Liver (tissue), 8 donors: ENCODE measurements at regions not wholly inside any gene's neighbourhood (a gene's known extent, or its start where the extent isn't known, plus 50 kb on each side); places are given as distances from the start of the nearest gene placed in this dataset.

ENCODE experiments used
- DNase-seq: peaks from one replicate; pipeline ENCODE4 v3.0.0-alpha.2; 2017; ENCODE audit warnings: low spot score
- H3K27ac ChIP-seq, 2 donors: one replicate each; pipeline ENCODE4 v1.7.0; 2013; ENCODE audit warnings: inconsistent platforms in 2 of 2, low read length in 2 of 2, control low read depth in 1 of 2, low read depth in 1 of 2, mild to moderate bottlenecking in 1 of 2
- H3K27me3 ChIP-seq, 4 donors: one replicate each; pipeline versions ENCODE4 v1.6.1 to v1.7.0; 2013; ENCODE audit warnings: low read length in 3 of 4, inconsistent platforms in 1 of 4, mild to moderate bottlenecking in 1 of 4, moderate library complexity in 1 of 4; ENCODE audit not compliant: control insufficient read depth in 4 of 4, insufficient read depth in 4 of 4
- H3K36me3 ChIP-seq, 4 donors: one replicate each; pipeline versions ENCODE4 v1.6.1 to v1.7.0; 2013; ENCODE audit warnings: low read length in 3 of 4, mild to moderate bottlenecking in 3 of 4, low read depth in 1 of 4, moderate library complexity in 1 of 4; ENCODE audit not compliant: control insufficient read depth in 4 of 4, insufficient read depth in 3 of 4
- H3K4me1 ChIP-seq, 4 donors: one replicate each; pipeline versions ENCODE4 v1.6.1 to v1.7.0; 2013; ENCODE audit warnings: low read length in 3 of 4, mild to moderate bottlenecking in 3 of 4, moderate library complexity in 1 of 4; ENCODE audit not compliant: control insufficient read depth in 4 of 4, insufficient read depth in 4 of 4
- H3K4me3 ChIP-seq, 3 donors: one replicate each; pipeline versions ENCODE4 v1.6.1 to v1.7.0; 2013; ENCODE audit warnings: low read length in 3 of 3, control low read depth in 1 of 3, low read depth in 1 of 3, mild to moderate bottlenecking in 1 of 3
- H3K9ac ChIP-seq, 2 donors: one replicate each; pipeline ENCODE4 v1.7.0; 2013; ENCODE audit warnings: low read length in 2 of 2, mild to moderate bottlenecking in 2 of 2, moderate library complexity in 2 of 2, control low read depth in 1 of 2, low read depth in 1 of 2
- H3K9me3 ChIP-seq, 4 donors: one replicate each; pipeline versions ENCODE4 v1.6.1 to v1.7.0; 2013; ENCODE audit warnings: low read length in 3 of 4; ENCODE audit not compliant: control insufficient read depth in 4 of 4
- CTCF ChIP-seq: fragments of 150-350 bp; IDR thresholded peaks from 2 replicates; pipeline ENCODE4 v1.5.1; 2017; ENCODE audit warnings: improper control_type of control experiment, low read depth, low read length; ENCODE audit not compliant: missing input control
- FOXA2 ChIP-seq: IDR thresholded peaks from 2 replicates; pipeline ENCODE4 v1.6.1; 2016; ENCODE audit warnings: antibody characterized with exemption
- GABPA ChIP-seq, 2 donors: IDR thresholded peaks in 1 of 2; conservative IDR thresholded peaks in 1 of 2; 2 replicates each; pipeline ENCODE4 v1.6.1; 2016; ENCODE audit warnings: antibody characterized with exemption in 2 of 2, mild to moderate bottlenecking in 1 of 2, moderate library complexity in 1 of 2
- HNF4A ChIP-seq, 2 donors: conservative IDR thresholded peaks; 2 replicates each; pipeline ENCODE4 v1.6.1; 2016; ENCODE audit warnings: antibody characterized with exemption in 2 of 2, mild to moderate bottlenecking in 2 of 2
- NR2F2 ChIP-seq: IDR thresholded peaks from 2 replicates; pipeline ENCODE4 v1.6.1; 2016; ENCODE audit warnings: antibody characterized with exemption
- RAD21 ChIP-seq, 2 donors: IDR thresholded peaks; 2 replicates each; pipeline ENCODE4 v1.6.1; 2016; ENCODE audit warnings: antibody characterized with exemption in 2 of 2, mild to moderate bottlenecking in 2 of 2
- REST ChIP-seq: IDR thresholded peaks from 2 replicates; pipeline ENCODE4 v1.6.1; 2016; ENCODE audit warnings: antibody characterized with exemption, mild to moderate bottlenecking
- TAF1 ChIP-seq: conservative IDR thresholded peaks from 2 replicates; pipeline ENCODE4 v1.6.1; 2016; ENCODE audit warnings: antibody characterized with exemption, mild to moderate bottlenecking
- WGBS: extraction: QIAGEN DNeasy Blood & Tissue Kit; methylation state at CpG from one replicate; pipeline ENCODE4 v1.1.7; 2013; 5-methylcytosine and 5-hydroxymethylcytosine counted together
- TF ChIP-seq, protein P1 (sequence below): IDR thresholded peaks from 2 replicates; pipeline ENCODE4 v1.6.1; 2016; ENCODE audit warnings: antibody characterized with exemption
- donor health status: healthy.
- donor health status: healthy.
- donor health status: healthy.
- donor health status: healthy.
- donor health status: healthy.

DNA sequence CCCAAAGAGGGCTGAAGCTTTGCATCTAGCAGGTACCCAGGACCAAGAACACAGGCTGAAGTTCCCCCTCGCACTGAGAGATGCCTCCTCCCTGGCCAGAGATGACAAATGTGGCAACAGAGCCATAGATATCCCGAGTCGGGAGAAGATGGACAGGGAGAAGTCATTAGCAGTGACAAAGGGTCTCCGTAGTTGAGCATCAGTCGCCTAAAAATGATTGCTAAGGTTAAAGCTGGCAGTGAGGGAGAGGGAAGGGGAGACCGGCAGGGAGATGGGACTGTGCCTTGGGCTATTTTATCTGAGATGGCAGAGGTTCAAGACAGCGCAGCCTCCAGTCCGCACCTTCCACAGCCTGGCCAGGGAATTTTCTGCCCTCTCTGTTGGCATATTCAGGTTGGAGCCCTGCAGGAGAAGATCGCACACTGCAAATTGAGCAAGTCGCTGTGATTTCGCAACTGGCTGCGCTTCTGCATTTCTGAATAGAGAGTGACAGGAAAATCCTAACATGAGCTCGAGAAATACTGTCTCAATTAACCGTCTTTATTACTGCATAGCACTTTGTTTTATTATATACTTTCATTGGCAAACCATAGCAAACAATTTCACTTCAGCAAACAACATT is 238.9 kb upstream of the GPR26 start:
- H3K27ac ChIP-seq, result no peak overlapping the region
- peaks cover 0 to 4% (median 2%) of the 10 kb centered on the region in 4 donors for H3K27me3 ChIP-seq
- no peak for DNase-seq
- no peak overlapping the region for H3K4me3 ChIP-seq
- no peak overlapping the region for H3K9ac ChIP-seq
- H3K4me1 ChIP-seq, result peaks cover 0 to 4% (median 0%) of the 10 kb centered on the region in 4 donors
- no peaks in the 10 kb centered on the region for H3K9me3 ChIP-seq
- WGBS, result 46% methylated on average over 14 of the region's 14 CpGs
- no peak for TF ChIP-seq TAF1
- peak; percentile 20 to 26 for TF ChIP-seq RAD21 (IDR thresholded peaks at IDR 0.05)
- TF ChIP-seq GABPA (IDR thresholded peaks at IDR 0.05 in 1 of 2, conservative IDR thresholded peaks at IDR 0.05 in 1 of 2), result no peak
- no peak for TF ChIP-seq HNF4A (conservative IDR thresholded peaks at IDR 0.05)
- no peak for TF ChIP-seq FOXA2
- TF ChIP-seq CTCF, result peak; percentile 34
- TF ChIP-seq, protein P1, sequence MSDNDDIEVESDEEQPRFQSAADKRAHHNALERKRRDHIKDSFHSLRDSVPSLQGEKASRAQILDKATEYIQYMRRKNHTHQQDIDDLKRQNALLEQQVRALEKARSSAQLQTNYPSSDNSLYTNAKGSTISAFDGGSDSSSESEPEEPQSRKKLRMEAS, result no peak
- TF ChIP-seq REST, result no peak
- no peak for TF ChIP-seq NR2F2
- H3K36me3 ChIP-seq, result no peaks in the 10 kb centered on the region

GRCh38 chr10:123428391-123428790 is 237.8 kb upstream of the GPR26 start:
- H3K27me3 ChIP-seq, result peaks cover 0 to 4% (median 2%) of the 10 kb centered on the region in 4 donors
- peaks cover 0 to 4% (median 0%) of the 10 kb centered on the region in 4 donors for H3K4me1 ChIP-seq
- 23% methylated on average over 11 of the region's 11 CpGs for WGBS
- no peaks in the 10 kb centered on the region for H3K9me3 ChIP-seq
- no peak overlapping the region for H3K4me3 ChIP-seq
- no peak for DNase-seq
- no peak for TF ChIP-seq REST
- H3K9ac ChIP-seq, result no peak overlapping the region
- no peak overlapping the region for H3K27ac ChIP-seq
- H3K36me3 ChIP-seq, result no peaks in the 10 kb centered on the region
